Adrenal gland (tissue), 5 donors: ENCODE measurements at regions not wholly inside any gene's neighbourhood (a gene's known extent, or its start where the extent isn't known, plus 50 kb on each side); places are given as distances from the start of the nearest gene placed in this dataset.

Source experiments
- POLR2A ChIP-seq, 2 donors: fragments of 450-650 bp; IDR thresholded peaks; one replicate each; pipeline ENCODE4 v1.6.1; 2017; ENCODE audit warnings: antibody characterized with exemption in 2 of 2, mild to moderate bottlenecking in 2 of 2, moderate library complexity in 1 of 2
- TF ChIP-seq, protein P1 (sequence below), 6 experiments: fragments of 450-650 bp in 4 of 6; fragments of 200-600 bp in 2 of 6; sonication (generic) in 1 of 6; IDR thresholded peaks; 1 replicate in 5 of 6; 2 replicates in 1 of 6; pipeline versions ENCODE4 v1.5.1 to v1.8.0; 2016 to 2021; ENCODE audit warnings: antibody characterized with exemption in 6 of 6, mild to moderate bottlenecking in 2 of 6, moderate library complexity in 1 of 6
- donor health status: DM: no; HTN: no; CAD: no.

DNA sequence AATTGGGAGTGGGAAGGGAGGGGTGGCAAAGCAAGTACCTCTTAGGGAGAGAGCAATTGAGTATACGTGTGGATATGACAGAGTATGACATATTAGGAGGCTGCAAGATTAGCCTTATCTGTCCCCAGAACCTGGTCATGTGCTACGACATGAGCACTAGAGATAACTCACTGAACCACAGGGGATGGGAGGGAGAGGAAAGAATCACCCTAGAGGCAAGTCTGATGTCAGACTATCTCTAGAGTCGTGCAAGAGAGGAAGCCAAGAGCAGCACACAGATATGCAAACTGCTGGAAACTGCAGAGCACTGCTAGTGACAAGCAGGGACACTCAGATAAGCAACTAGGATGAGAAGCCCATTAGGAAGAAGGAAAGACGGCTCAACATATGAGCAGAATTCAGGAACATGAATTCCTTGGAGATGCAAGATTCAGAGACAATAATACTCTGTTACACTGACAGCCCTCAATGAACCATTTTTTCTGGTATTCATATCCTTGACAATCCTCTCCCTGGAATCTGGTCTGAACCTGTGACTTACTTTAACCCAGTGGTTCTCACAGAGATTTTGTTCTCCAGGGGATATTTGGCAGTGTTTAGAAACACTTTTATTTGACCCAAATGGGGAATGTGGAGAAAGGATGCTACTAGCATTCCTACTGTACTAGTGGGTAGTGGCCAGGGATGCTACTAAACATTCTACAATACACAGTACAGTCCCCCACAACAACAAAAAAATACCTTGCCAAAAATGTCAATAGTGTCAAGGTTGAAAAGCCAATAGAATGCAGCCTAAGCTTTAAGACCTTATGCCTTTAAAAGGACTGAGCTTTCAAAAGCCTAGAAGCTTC is 84.0 kb upstream of the BMP2K start:
- TF ChIP-seq, protein P1, sequence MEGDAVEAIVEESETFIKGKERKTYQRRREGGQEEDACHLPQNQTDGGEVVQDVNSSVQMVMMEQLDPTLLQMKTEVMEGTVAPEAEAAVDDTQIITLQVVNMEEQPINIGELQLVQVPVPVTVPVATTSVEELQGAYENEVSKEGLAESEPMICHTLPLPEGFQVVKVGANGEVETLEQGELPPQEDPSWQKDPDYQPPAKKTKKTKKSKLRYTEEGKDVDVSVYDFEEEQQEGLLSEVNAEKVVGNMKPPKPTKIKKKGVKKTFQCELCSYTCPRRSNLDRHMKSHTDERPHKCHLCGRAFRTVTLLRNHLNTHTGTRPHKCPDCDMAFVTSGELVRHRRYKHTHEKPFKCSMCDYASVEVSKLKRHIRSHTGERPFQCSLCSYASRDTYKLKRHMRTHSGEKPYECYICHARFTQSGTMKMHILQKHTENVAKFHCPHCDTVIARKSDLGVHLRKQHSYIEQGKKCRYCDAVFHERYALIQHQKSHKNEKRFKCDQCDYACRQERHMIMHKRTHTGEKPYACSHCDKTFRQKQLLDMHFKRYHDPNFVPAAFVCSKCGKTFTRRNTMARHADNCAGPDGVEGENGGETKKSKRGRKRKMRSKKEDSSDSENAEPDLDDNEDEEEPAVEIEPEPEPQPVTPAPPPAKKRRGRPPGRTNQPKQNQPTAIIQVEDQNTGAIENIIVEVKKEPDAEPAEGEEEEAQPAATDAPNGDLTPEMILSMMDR (IDR thresholded peaks at IDR 0.05): peak in 1 of 6 experiments; percentile 16
- no peak for TF ChIP-seq POLR2A (IDR thresholded peaks at IDR 0.05)
